GM12878 (cell line): ENCODE measurements at regions not wholly inside any gene's neighbourhood (a gene's known extent, or its start where the extent isn't known, plus 50 kb on each side); places are given as distances from the start of the nearest gene placed in this dataset.

Experiments
- ATAC-seq: fragments of 200-7000 bp; cut with Tn5 transposase; 3 replicates; pipeline ENCODE4 v1.9.1; 2020; ENCODE audit warnings: mild to moderate bottlenecking, moderate library complexity
- BruUV-seq: library from RNA; stranded (reverse); fragments of 400-500 nt; replicated peaks from 2 replicates; lab custom pipeline; 2021; lab: Mats Ljungman, UMichigan
- CTCF ChIA-PET: fragments of 300-600 bp; sonication (Branson Sonifier 250); formaldehyde crosslinking; extraction: SDS; loops from one replicate; lab custom pipeline; 2021; ENCODE audit warnings: inconsistent platforms; lab: Yijun Ruan, JAX
- POLR2A ChIA-PET: fragments of 350-600 bp; formaldehyde crosslinking; extraction: SDS; loops from one replicate; lab custom pipeline; 2021; ENCODE audit warnings: inconsistent platforms; lab: Charles Lee
- RAD21 ChIA-PET: fragments of 300-600 bp; sonication (Branson Sonifier 250); formaldehyde crosslinking; loops from one replicate; lab custom pipeline; 2023; ENCODE audit warnings: antibody characterized with exemption; ENCODE audit not compliant: unreplicated experiment; lab: Charles Lee
- SMC1A ChIA-PET: fragments of 300-600 bp; sonication (Branson Sonifier 250); formaldehyde crosslinking; loops from one replicate; lab custom pipeline; 2023; ENCODE audit not compliant: unreplicated experiment, uncharacterized antibody; lab: Charles Lee
- DNase-seq: peaks from one replicate; pipeline ENCODE4 v3.0.0-alpha.2; 2011; ENCODE audit warnings: low read depth, low spot score
- FAIRE-seq: peaks from 3 replicates; lab custom pipeline; 2011; peaks lifted over from hg19 to GRCh38; lab: Jason Lieb, UNC
- H2AFZ ChIP-seq: 2 replicates; pipeline ENCODE4 v1.6.0; 2011; ENCODE audit warnings: low read depth, low read length, control low read depth; ENCODE audit not compliant: control insufficient read depth
- H3K27ac ChIP-seq: 2 replicates; pipeline ENCODE4 v1.5.1; 2011; ENCODE audit warnings: control low read depth; ENCODE audit not compliant: control insufficient read depth, insufficient read depth
- H3K27me3 ChIP-seq, 2 experiments: replicated peaks in 1 of 2; 2 replicates each; pipeline versions ENCODE4 v1.6.0 to v1.6.1; 2011; ENCODE audit warnings: low read length in 1 of 2; ENCODE audit not compliant: control insufficient read depth in 2 of 2, insufficient read depth in 2 of 2
- H3K36me3 ChIP-seq, 2 experiments: 2 replicates each; pipeline ENCODE4 v1.5.1; 2011; ENCODE audit warnings: low read length in 1 of 2; ENCODE audit not compliant: control insufficient read depth in 2 of 2, insufficient read depth in 2 of 2
- H3K4me1 ChIP-seq: 2 replicates; pipeline ENCODE4 v1.6.1; 2011; ENCODE audit warnings: mild to moderate bottlenecking, low read length, moderate library complexity, mixed read lengths; ENCODE audit not compliant: control insufficient read depth, insufficient read depth
- H3K4me2 ChIP-seq: 2 replicates; pipeline ENCODE4 v1.6.0; 2011; ENCODE audit warnings: control low read depth; ENCODE audit not compliant: control insufficient read depth, insufficient read depth
- H3K4me3 ChIP-seq: fragments of 200-600 bp; sonication (generic); 2 replicates; pipeline ENCODE4 v1.5.1; 2016
- H3K79me2 ChIP-seq: 2 replicates; pipeline ENCODE4 v1.6.0; 2011; ENCODE audit warnings: low read length; ENCODE audit not compliant: control insufficient read depth, insufficient read depth
- H3K9ac ChIP-seq: 2 replicates; pipeline ENCODE4 v1.8.0; 2011; ENCODE audit warnings: low read length, control low read depth, mixed read lengths; ENCODE audit not compliant: control insufficient read depth, insufficient read depth
- H3K9me3 ChIP-seq: replicated peaks from 3 replicates; pipeline ENCODE4 v1.5.1; 2011; ENCODE audit warnings: mild to moderate bottlenecking, low read length; ENCODE audit not compliant: control insufficient read depth, insufficient read depth
- H4K20me1 ChIP-seq: 2 replicates; pipeline ENCODE4 v1.6.0; 2011; ENCODE audit not compliant: control insufficient read depth, insufficient read depth
- BCL11A ChIP-seq: IDR thresholded peaks from 2 replicates; pipeline ENCODE4 v1.6.1; 2011; ENCODE audit warnings: low read depth, low read length
- CBX3 ChIP-seq: fragments of 200-600 bp; sonication (generic); IDR thresholded peaks from 2 replicates; pipeline ENCODE4 v1.6.1; 2016; ENCODE audit warnings: low read depth, borderline replicate concordance
- CREB1 ChIP-seq: IDR thresholded peaks from 2 replicates; pipeline ENCODE4 v1.6.1; 2012; ENCODE audit warnings: low read depth, mild to moderate bottlenecking, inconsistent platforms
- HDAC2 ChIP-seq: fragments of 200-600 bp; sonication (generic); IDR thresholded peaks from 2 replicates; pipeline ENCODE4 v1.6.1; 2017
- SMC3 ChIP-seq: IDR thresholded peaks from 2 replicates; pipeline ENCODE4 v1.6.1; 2011; ENCODE audit warnings: low read length, improper control_type of control experiment, borderline replicate concordance
- STAT1 ChIP-seq: fragments of 450-650 bp; conservative IDR thresholded peaks from 2 replicates; pipeline ENCODE4 v1.6.1; 2014; ENCODE audit warnings: antibody characterized with exemption, mild to moderate bottlenecking
- SUPT20H ChIP-seq: IDR thresholded peaks from 2 replicates; pipeline ENCODE4 v1.6.1; 2011; ENCODE audit warnings: low read depth, mild to moderate bottlenecking, low read length, moderate library complexity, borderline replicate concordance; ENCODE audit not compliant: control insufficient read depth
- ZZZ3 ChIP-seq: IDR thresholded peaks from 2 replicates; pipeline ENCODE4 v1.6.1; 2011; ENCODE audit warnings: low read depth; ENCODE audit not compliant: control insufficient read depth, insufficient read length
- WGBS: methylation state at CpG from one replicate; pipeline ENCODE4 v1.1.6; 2016; ENCODE audit warnings: low lambda C conversion rate; ENCODE audit not compliant: insufficient replicate concordance, insufficient coverage; ENCODE audit errors: missing lambda C conversion rate; 5-methylcytosine and 5-hydroxymethylcytosine counted together
- in situ Hi-C: fragments of 300-500 bp; cut with MboI; formaldehyde crosslinking; loops from 9 replicates; pipeline ENCODE4 v1.14.3; 2018; ENCODE audit warnings: mixed read lengths
- intact Hi-C: fragments of 100-400 bp; cut with micrococcal nuclease; formaldehyde crosslinking; loops from one replicate; pipeline ENCODE4 v1.14.2; 2022; ENCODE audit not compliant: unreplicated experiment
- TF ChIP-seq, protein P1 (sequence below): fragments of 450-650 bp; IDR thresholded peaks from 2 replicates; pipeline ENCODE4 v1.6.1; 2018; ENCODE audit warnings: borderline replicate concordance, mild to moderate bottlenecking; ENCODE audit not compliant: partially characterized antibody
- TF ChIP-seq, protein P2 (sequence below): fragments of 450-650 bp; IDR thresholded peaks from 2 replicates; pipeline ENCODE4 v1.6.1; 2014; ENCODE audit warnings: mild to moderate bottlenecking

DNA sequence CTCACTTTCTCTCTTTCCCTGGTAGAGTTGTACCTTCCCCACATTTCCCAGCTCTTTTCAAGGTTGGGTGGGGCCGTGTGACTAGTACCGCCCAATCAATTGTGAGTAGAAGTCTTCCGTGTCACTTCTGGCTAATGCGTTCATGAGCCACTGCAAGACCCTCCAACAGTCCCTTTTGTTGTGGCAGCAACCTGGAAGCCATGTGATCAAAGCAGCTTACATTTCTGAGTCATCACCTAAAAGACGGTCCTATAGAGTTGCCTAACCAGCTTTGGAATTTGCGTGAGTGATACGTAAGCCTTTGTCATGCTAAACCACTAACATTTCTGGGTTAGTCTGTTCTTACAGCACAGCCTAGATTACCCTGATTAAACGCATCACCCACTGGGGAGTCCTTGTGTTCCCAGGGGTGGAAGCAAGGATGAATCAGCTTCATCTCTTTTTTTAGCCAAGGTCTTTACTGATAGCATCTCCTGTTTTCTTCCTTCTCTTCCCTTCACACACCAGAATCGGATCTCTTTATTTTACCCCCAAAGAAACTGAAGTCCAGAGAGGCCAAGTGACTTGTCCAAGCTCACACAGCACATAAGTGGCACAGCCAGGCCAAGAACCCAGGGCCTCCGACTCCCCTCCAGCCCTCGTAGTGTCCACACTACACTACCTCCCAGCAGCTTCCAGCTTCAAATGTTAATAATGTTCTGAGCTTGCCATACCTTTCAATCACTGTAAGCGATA lies 366.3 kb upstream of the XYLT1 start:
- no TSS peak for BruUV-seq
- ChIA-PET SMC1A (interaction anchor here (0.8 kb wide), 1 partner anchor 16 kb away, joined by 5 read pairs; no protein-coding TSS in a partner anchor), CTCF (interaction anchor here (0.7 kb wide), 1 partner anchor 12 kb away, joined by 3 read pairs; no protein-coding TSS in a partner anchor), RAD21 (no interaction called here)
- Histone ChIP-seq H3K36me3 (no peaks in the 10 kb centered on the region), H3K4me1 (no peaks in the 10 kb centered on the region), H3K79me2 (no peaks in the 10 kb centered on the region)
- no peak for FAIRE-seq
- no peak for TF ChIP-seq CREB1
- TF ChIP-seq, protein P1, sequence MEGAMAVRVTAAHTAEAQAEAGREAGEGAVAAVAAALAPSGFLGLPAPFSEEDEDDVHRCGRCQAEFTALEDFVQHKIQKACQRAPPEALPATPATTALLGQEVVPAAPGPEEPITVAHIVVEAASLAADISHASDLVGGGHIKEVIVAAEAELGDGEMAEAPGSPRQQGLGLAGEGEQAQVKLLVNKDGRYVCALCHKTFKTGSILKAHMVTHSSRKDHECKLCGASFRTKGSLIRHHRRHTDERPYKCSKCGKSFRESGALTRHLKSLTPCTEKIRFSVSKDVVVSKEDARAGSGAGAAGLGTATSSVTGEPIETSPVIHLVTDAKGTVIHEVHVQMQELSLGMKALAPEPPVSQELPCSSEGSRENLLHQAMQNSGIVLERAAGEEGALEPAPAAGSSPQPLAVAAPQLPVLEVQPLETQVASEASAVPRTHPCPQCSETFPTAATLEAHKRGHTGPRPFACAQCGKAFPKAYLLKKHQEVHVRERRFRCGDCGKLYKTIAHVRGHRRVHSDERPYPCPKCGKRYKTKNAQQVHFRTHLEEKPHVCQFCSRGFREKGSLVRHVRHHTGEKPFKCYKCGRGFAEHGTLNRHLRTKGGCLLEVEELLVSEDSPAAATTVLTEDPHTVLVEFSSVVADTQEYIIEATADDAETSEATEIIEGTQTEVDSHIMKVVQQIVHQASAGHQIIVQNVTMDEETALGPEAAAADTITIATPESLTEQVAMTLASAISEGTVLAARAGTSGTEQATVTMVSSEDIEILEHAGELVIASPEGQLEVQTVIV: no peak
- TF ChIP-seq SUPT20H: no peak
- no peak for TF ChIP-seq STAT1
- TF ChIP-seq ZZZ3: no peak
- no peak for TF ChIP-seq BCL11A
- no peak for TF ChIP-seq HDAC2
- TF ChIP-seq, protein P2, sequence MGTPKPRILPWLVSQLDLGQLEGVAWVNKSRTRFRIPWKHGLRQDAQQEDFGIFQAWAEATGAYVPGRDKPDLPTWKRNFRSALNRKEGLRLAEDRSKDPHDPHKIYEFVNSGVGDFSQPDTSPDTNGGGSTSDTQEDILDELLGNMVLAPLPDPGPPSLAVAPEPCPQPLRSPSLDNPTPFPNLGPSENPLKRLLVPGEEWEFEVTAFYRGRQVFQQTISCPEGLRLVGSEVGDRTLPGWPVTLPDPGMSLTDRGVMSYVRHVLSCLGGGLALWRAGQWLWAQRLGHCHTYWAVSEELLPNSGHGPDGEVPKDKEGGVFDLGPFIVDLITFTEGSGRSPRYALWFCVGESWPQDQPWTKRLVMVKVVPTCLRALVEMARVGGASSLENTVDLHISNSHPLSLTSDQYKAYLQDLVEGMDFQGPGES: no peak
- TF ChIP-seq SMC3: no peak
- TF ChIP-seq CBX3: no peak
- TF ChIP-seq, all 136 proteins: peak for 0
- in situ Hi-C loops (no loop called here), intact Hi-C loops (no loop called here)
- Histone ChIP-seq H3K27ac (no peak overlapping the region), H3K9ac (no peak overlapping the region), H2AFZ (no peak overlapping the region), H3K9me3 (no peaks in the 10 kb centered on the region), H3K4me3 (no peak overlapping the region), H3K27me3 (no peaks in the 10 kb centered on the region), H3K4me2 (no peak overlapping the region), H4K20me1 (no peaks in the 10 kb centered on the region)
- POLR2A ChIA-PET: interaction anchor here (0.5 kb wide), 1 partner anchor 724 kb away, joined by 3 read pairs; no protein-coding TSS in a partner anchor
- no peak for DNase-seq
- WGBS: 44% methylated on average over 12 of the region's 12 CpGs
- ATAC-seq: no peak
